GM13977 (cell line): ENCODE measurements at regions not wholly inside any gene's neighbourhood (a gene's known extent, or its start where the extent isn't known, plus 50 kb on each side); places are given as distances from the start of the nearest gene placed in this dataset.

ENCODE experiments used
- DNase-seq: peaks from one replicate; pipeline ENCODE4 v3.0.0; 2012; ENCODE audit warnings: low spot score
- in situ Hi-C: fragments of 300-500 bp; cut with MboI; formaldehyde crosslinking; loops from one replicate; pipeline ENCODE4 v1.12.0; 2022; ENCODE audit warnings: low sequenced_read_pairs, low pct_unique_long_range_greater_than_20kb, mixed read lengths, inconsistent platforms; ENCODE audit not compliant: unreplicated experiment
- TF ChIP-seq, protein P1 (sequence below): IDR thresholded peaks from 2 replicates; pipeline ENCODE4 v1.5.1; 2012; ENCODE audit warnings: mild to moderate bottlenecking, control low read depth; ENCODE audit not compliant: insufficient read depth; ENCODE audit errors: extremely low read depth, missing control alignments

DNA sequence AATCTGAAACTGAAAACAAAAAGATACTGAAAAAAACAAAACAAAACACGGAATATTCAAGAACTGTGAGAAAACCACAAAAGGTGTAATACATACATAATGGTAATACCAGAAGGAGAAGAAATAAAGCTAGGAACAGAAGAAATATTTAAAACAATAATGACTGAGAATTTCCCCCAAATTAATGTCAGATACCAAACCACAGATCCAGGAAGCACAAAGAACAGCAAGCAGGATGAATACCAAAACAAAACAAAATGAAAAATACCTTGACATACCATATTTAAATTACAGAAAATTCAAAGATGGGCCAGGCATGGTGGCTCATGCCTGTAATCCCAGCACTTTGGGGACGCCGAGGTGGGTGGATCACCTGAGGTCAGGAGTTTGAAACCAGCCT is 57.7 kb upstream of the PARD3 start:
- no peak for DNase-seq
- TF ChIP-seq, protein P1, sequence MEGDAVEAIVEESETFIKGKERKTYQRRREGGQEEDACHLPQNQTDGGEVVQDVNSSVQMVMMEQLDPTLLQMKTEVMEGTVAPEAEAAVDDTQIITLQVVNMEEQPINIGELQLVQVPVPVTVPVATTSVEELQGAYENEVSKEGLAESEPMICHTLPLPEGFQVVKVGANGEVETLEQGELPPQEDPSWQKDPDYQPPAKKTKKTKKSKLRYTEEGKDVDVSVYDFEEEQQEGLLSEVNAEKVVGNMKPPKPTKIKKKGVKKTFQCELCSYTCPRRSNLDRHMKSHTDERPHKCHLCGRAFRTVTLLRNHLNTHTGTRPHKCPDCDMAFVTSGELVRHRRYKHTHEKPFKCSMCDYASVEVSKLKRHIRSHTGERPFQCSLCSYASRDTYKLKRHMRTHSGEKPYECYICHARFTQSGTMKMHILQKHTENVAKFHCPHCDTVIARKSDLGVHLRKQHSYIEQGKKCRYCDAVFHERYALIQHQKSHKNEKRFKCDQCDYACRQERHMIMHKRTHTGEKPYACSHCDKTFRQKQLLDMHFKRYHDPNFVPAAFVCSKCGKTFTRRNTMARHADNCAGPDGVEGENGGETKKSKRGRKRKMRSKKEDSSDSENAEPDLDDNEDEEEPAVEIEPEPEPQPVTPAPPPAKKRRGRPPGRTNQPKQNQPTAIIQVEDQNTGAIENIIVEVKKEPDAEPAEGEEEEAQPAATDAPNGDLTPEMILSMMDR = no peak
- in situ Hi-C loops = no loop called here

DNA sequence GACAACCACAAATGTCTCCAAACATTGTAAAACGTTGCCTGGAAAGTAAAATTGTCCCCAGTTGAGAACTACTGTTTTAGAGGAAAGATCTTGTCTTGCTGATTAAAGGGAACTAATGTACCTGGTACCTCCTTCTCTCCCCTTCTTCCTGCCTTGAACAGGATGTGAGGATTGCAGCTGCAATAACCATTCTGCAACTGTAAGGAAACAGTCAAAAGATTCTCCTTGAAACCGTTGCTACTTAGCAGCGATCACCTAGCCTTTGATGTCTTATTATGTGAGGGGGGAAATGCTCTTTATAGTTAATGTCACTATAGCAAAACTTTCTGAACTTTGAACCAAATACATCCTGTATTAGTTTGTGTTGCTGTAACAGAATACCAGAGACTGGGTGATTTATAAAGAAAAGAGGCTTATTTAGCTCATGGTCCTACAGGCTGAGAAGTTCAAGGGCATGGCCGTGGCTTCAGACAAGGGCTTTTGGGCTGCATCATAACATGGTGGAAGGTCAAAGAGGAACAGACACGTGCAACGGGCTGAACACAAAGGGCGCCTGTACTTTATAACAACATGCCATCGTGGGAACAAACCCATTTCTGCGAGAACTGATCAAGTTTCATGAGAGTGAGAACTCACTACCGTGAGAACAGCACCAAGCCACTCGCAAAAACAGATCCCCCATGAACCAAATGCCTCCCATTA is 54.2 kb upstream of the PARD3 start:
- no peak for DNase-seq
- TF ChIP-seq, protein P1 = no peak
- in situ Hi-C loops = no loop called here

DNA sequence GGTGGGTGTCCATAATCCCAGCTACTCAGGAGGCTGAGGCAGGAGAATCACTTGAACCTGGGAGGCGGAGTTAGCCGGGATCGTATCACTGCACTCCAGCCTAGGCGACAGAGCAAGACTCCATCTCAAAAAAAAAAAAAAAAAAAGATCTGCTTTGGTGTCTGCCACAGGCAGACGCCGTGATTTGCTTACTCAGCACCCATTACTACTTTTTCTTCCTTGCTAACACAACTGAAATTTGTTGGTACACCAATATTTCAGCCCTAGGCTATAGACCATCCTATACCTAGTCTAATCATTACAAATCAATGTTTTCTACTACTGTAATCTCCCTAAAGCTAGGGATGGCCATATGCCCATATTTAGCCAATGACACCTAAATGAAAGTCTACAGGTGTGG is 53.5 kb upstream of the PARD3 start:
- no peak for DNase-seq
- TF ChIP-seq, protein P1 = no peak
- in situ Hi-C loops = no loop called here

- no peak for DNase-seq
- in situ Hi-C loops = no loop called here
- TF ChIP-seq, protein P1 = no peak
These were observed 51.8 kb upstream of the PARD3 start for GRCh38 chr10:34866848-34867247.
